Prostate gland (tissue), 2 donors: ENCODE measurements at regions not wholly inside any gene's neighbourhood (a gene's known extent, or its start where the extent isn't known, plus 50 kb on each side); places are given as distances from the start of the nearest gene placed in this dataset.

Source experiments
- DNase-seq: peaks from one replicate; pipeline ENCODE4 v3.0.0-alpha.2; 2019; ENCODE audit warnings: low spot score
- H3K27ac ChIP-seq, 2 donors: fragments of 200-600 bp; sonication (generic); 2 replicates each; pipeline ENCODE4 v1.5.1; 2017 to 2019
- H3K27me3 ChIP-seq: fragments of 200-600 bp; sonication (generic); replicated peaks from 2 replicates; pipeline ENCODE4 v1.5.1; 2019; ENCODE audit not compliant: insufficient read depth
- H3K36me3 ChIP-seq, 2 donors: fragments of 200-600 bp; sonication (generic); 1 replicate in 1 of 2; 2 replicates in 1 of 2; pipeline versions ENCODE4 v1.5.1 to v1.8.1; 2017 to 2019
- H3K4me1 ChIP-seq: fragments of 200-600 bp; sonication (generic); replicated peaks from 2 replicates; pipeline ENCODE4 v1.5.1; 2019
- H3K4me3 ChIP-seq, 2 donors: fragments of 200-600 bp; sonication (generic); 2 replicates each; pipeline ENCODE4 v1.5.1; 2017 to 2019
- H3K9me3 ChIP-seq: fragments of 200-600 bp; sonication (generic); 2 replicates; pipeline ENCODE4 v1.5.1; 2017
- POLR2A ChIP-seq: fragments of 450-650 bp; IDR thresholded peaks from one replicate; pipeline ENCODE4 v1.6.1; 2016; ENCODE audit warnings: antibody characterized with exemption, mild to moderate bottlenecking
- POLR2AphosphoS5 ChIP-seq: sonication (generic); formaldehyde crosslinking; IDR thresholded peaks from one replicate; pipeline ENCODE4 v1.6.1; 2017; ENCODE audit warnings: antibody characterized with exemption
- WGBS: methylation state at CpG from one replicate; pipeline ENCODE4 v1.1.5; 2018; 5-methylcytosine and 5-hydroxymethylcytosine counted together
- intact Hi-C: fragments of 100-400 bp; cut with DNase I; formaldehyde crosslinking; loops from one replicate; pipeline ENCODE4 v1.14.2; 2022
- TF ChIP-seq, protein P1 (sequence below), 4 experiments: fragments of 200-600 bp in 2 of 4; fragments of 450-650 bp in 2 of 4; sonication (generic) in 2 of 4; IDR thresholded peaks; 1 replicate in 3 of 4; 2 replicates in 1 of 4; pipeline ENCODE4 v1.5.1; 2016 to 2019; ENCODE audit warnings: antibody characterized with exemption in 4 of 4, mild to moderate bottlenecking in 2 of 4, moderate library complexity in 2 of 4

DNA sequence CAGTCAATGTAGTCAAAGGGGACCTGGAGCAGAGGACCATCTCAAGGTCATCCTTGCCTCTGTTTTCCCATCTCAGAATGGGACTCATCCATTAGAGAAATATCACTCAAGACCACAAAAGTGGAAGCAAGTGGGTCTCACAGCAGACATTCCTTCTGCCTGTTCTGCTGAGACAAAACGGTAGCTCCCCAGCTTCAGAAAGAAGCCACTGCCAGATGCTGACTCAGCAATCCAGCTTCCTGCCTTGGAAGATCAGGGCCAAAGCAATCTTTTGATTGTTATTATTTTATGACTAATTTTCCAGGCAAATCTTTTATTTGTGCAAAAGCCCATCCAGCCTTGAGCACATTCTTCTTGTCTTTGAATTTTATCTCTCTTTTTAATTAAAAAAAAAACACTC, 86.8 kb downstream of the CCT6B start:
- intact Hi-C loops = no loop called here
- Histone ChIP-seq H3K27me3 (no peaks in the 10 kb centered on the region), H3K4me1 (no peaks in the 10 kb centered on the region), H3K4me3 (no peak overlapping the region), H3K36me3 (no peaks in the 10 kb centered on the region), H3K27ac (no peak overlapping the region), H3K9me3 (no peaks in the 10 kb centered on the region)
- DNase-seq = no peak
- WGBS = 18% methylated on average over 1 of the region's 1 CpG
- TF ChIP-seq POLR2A = no peak
- TF ChIP-seq POLR2AphosphoS5 = no peak
- TF ChIP-seq, protein P1, sequence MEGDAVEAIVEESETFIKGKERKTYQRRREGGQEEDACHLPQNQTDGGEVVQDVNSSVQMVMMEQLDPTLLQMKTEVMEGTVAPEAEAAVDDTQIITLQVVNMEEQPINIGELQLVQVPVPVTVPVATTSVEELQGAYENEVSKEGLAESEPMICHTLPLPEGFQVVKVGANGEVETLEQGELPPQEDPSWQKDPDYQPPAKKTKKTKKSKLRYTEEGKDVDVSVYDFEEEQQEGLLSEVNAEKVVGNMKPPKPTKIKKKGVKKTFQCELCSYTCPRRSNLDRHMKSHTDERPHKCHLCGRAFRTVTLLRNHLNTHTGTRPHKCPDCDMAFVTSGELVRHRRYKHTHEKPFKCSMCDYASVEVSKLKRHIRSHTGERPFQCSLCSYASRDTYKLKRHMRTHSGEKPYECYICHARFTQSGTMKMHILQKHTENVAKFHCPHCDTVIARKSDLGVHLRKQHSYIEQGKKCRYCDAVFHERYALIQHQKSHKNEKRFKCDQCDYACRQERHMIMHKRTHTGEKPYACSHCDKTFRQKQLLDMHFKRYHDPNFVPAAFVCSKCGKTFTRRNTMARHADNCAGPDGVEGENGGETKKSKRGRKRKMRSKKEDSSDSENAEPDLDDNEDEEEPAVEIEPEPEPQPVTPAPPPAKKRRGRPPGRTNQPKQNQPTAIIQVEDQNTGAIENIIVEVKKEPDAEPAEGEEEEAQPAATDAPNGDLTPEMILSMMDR (IDR thresholded peaks at IDR 0.05) = no peak

DNA sequence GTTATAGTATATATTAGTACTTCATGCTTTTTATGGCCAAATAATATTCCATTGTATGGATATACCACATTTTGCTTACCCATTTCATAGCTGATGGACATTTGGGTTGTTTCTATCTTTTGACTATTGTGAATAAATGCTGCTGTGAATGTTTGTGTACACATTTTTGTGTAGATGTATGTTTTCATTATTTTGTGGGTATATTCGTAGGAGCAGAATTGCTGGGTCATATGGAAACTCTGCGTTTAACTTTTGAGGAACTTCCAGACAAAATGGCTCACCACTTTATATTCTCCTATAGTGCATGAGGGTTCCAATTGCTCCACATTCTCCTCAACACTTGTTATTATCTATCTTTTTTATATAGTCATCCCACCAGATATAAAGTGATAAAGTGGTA, 88.6 kb downstream of the CCT6B start:
- intact Hi-C loops = no loop called here
- Histone ChIP-seq H3K9me3 (no peaks in the 10 kb centered on the region), H3K27me3 (no peaks in the 10 kb centered on the region), H3K4me3 (no peak overlapping the region), H3K4me1 (no peaks in the 10 kb centered on the region), H3K36me3 (no peaks in the 10 kb centered on the region), H3K27ac (no peak overlapping the region)
- 76% methylated on average over 2 of the region's 2 CpGs for WGBS
- TF ChIP-seq POLR2A = no peak
- TF ChIP-seq, protein P1 (IDR thresholded peaks at IDR 0.05) = no peak
- no peak for TF ChIP-seq POLR2AphosphoS5
- DNase-seq = no peak

DNA sequence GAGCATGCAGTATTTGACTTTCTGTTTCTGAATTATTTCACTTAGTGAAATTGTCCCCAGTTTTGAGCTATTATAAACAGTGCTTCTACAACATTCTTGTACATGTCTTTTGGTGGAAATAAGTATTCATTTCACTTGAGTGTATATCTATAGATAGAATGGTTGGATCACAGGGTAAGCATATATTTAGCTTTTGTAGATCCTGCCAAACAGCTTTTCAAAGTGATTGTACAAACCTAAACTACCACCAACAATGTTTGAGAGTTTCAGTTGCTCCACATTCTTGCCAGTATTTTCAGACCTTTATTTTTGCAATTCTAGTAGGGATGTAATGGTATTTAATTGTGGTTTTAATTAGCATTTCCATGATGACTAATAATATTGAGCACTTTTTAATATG, 91.6 kb downstream of the CCT6B start:
- no peak for TF ChIP-seq POLR2A
- TF ChIP-seq POLR2AphosphoS5 = no peak
- TF ChIP-seq, protein P1 (IDR thresholded peaks at IDR 0.05) = no peak
- Histone ChIP-seq H3K36me3 (no peaks in the 10 kb centered on the region), H3K4me3 (no peak overlapping the region), H3K27me3 (no peaks in the 10 kb centered on the region), H3K9me3 (no peaks in the 10 kb centered on the region), H3K4me1 (no peaks in the 10 kb centered on the region), H3K27ac (no peak overlapping the region)
- DNase-seq = no peak
- intact Hi-C loops = no loop called here

DNA sequence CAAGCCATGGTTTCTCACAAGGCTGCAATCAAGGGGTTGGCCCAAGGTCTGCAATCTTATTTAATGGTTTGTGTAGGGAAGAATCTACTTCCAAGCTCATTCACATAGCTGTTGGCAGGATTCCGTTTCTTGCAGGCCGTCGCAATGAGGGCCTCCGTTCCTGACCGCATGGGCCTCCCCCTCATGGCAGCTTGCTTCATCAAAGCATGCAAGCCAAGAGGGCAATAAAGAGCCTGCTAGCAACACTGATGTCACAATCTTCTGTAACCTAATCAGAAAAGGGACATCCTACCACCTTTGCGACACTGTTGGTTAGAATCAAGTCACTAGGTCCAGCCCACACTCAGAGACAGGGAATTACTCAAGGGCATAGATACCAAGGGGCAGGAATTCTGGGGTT, 95.5 kb downstream of the CCT6B start:
- no peaks in the 10 kb centered on the region for H3K27me3 ChIP-seq
- H3K4me3 ChIP-seq = no peak overlapping the region
- H3K36me3 ChIP-seq = no peaks in the 10 kb centered on the region
- no peak for TF ChIP-seq POLR2AphosphoS5
- no peak for TF ChIP-seq POLR2A
- TF ChIP-seq, protein P1 (IDR thresholded peaks at IDR 0.05) = no peak
- intact Hi-C loops = no loop called here
- H3K9me3 ChIP-seq = no peaks in the 10 kb centered on the region
- H3K4me1 ChIP-seq = no peaks in the 10 kb centered on the region
- 61% methylated on average over 6 of the region's 6 CpGs for WGBS
- no peak for DNase-seq
- no peak overlapping the region for H3K27ac ChIP-seq

DNA sequence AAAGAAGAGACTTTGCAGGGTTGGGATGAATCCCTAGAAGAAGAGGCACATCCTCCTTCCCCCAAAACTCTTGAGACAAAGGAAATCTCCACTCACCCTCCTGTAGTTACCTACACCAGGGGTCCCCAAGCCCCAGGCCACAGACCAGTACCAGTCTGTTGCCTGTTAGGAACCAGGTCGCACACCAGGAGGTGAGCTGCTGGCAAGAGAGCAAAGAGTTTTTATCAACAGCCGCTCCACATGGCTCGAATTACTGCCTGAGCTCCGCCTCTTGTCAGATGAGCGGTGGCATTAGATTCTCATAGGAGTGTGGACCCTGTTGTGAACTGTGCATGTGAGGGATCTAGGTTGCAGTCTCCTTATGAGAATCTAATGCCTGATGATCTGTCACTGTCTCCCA, 98.9 kb downstream of the CCT6B start:
- DNase-seq = no peak
- no peak overlapping the region for H3K4me3 ChIP-seq
- H3K4me1 ChIP-seq = no peaks in the 10 kb centered on the region
- intact Hi-C loops = no loop called here
- H3K36me3 ChIP-seq = no peaks in the 10 kb centered on the region
- WGBS = 59% methylated on average over 5 of the region's 5 CpGs
- TF ChIP-seq POLR2A = no peak
- no peak for TF ChIP-seq POLR2AphosphoS5
- TF ChIP-seq, protein P1 (IDR thresholded peaks at IDR 0.05) = no peak
- no peaks in the 10 kb centered on the region for H3K27me3 ChIP-seq
- H3K9me3 ChIP-seq = no peaks in the 10 kb centered on the region
- H3K27ac ChIP-seq = no peak overlapping the region
